GM12878 (cell line): ENCODE measurements at regions not wholly inside any gene's neighbourhood (a gene's known extent, or its start where the extent isn't known, plus 50 kb on each side); places are given as distances from the start of the nearest gene placed in this dataset.

Experiments
- CTCF ChIP-seq, 3 experiments: IDR thresholded peaks in 2 of 3; conservative IDR thresholded peaks in 1 of 3; 2 replicates each; pipeline ENCODE4 v1.5.1; 2011; ENCODE audit warnings: low read depth in 3 of 3, low read length in 3 of 3, mild to moderate bottlenecking in 3 of 3, control low read depth in 2 of 3, moderate library complexity in 2 of 3, inconsistent platforms in 1 of 3, mixed read lengths in 1 of 3; ENCODE audit not compliant: control insufficient read depth in 2 of 3, insufficient read depth in 1 of 3; ENCODE audit errors: extremely low read depth in 1 of 3
- HDAC6 ChIP-seq: fragments of 200-600 bp; sonication (generic); IDR thresholded peaks from one replicate; pipeline ENCODE4 v1.8.0; 2017; ENCODE audit warnings: antibody characterized with exemption; ENCODE audit not compliant: unreplicated experiment
- NBN ChIP-seq: fragments of 450-650 bp; IDR thresholded peaks from 2 replicates; pipeline ENCODE4 v1.6.1; 2016
- REST ChIP-seq: IDR thresholded peaks from 2 replicates; pipeline ENCODE4 v1.6.1; 2012; ENCODE audit warnings: mild to moderate bottlenecking, low read depth, low read length
- RFX5 ChIP-seq: IDR thresholded peaks from 2 replicates; pipeline ENCODE4 v1.6.1; 2011; ENCODE audit warnings: low read depth, low read length, improper control_type of control experiment

- TF ChIP-seq CTCF (IDR thresholded peaks at IDR 0.05 in 2 of 3, conservative IDR thresholded peaks at IDR 0.05 in 1 of 3; ENCODE audit: control insufficient read depth in 2 of 3, extremely low read depth in 1 of 3, insufficient read depth in 1 of 3, low read depth in 3 of 3, low read length in 3 of 3), result no peak
- no peak for TF ChIP-seq NBN
- TF ChIP-seq HDAC6, result no peak
- TF ChIP-seq RFX5, result no peak
- no peak for TF ChIP-seq REST
Observed at GRCh38 chr22:48451891-48452290, 1375.8 kb downstream of the BRD1 start.
